HEK293 (cell line): ENCODE measurements at regions not wholly inside any gene's neighbourhood (a gene's known extent, or its start where the extent isn't known, plus 50 kb on each side); places are given as distances from the start of the nearest gene placed in this dataset.
"Not testable (repeated sequence)": the region's sequence is repeated elsewhere in the genome, so short reads cannot be mapped to it uniquely, and the experiment has no call there.

Experiments
- YY1 ChIP-seq: fragments of 450-650 bp; formaldehyde crosslinking; IDR thresholded peaks from 2 replicates; pipeline ENCODE4 v1.5.1; 2018; ENCODE audit warnings: missing biosample characterization, missing genetic modification characterization
- ZNF501 ChIP-seq: fragments of 450-650 bp; formaldehyde crosslinking; IDR thresholded peaks from 2 replicates; pipeline ENCODE4 v1.5.1; 2016; ENCODE audit warnings: missing biosample characterization, missing genetic modification characterization

DNA sequence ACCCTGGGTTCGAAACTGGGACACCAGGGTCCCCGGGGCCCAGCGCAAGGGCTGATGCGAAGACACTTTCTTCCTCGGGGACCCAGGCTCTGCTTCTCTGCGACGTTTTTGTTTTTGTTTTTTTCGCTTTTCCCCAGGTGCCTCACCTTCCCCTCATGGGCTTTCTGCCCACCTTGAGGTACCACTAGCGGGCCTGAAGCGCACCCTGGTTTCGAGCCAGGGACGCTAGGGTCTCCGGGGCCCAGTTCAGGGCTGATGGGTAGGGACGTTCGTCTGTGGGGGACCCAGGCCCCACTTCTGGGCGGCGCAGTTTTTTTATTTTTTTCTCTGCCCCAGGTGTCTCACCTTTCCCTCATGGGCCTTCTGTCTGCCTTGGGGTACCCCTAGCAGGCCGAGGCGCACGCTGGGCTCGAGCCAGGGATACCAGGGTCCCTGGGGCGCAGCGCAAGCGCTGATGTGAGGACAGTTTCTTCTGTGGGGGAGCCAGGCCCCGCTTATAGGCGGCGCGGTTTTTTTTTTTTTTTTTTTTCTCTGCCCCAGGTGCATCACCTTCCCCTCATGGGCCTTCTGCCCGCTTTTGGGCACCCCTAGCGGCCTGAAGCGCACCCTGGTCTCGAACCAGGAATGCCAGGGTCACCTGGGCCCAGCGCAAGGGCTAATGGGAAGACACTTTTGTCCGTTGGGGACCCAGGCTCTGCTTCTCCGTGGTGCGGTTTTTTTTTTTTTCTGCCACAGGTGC lies 166.8 kb upstream of the ZNG1F start:
- not testable (repeated sequence) for TF ChIP-seq YY1; ZNF501 (tag by site-specific recombination)
